GM19043 (cell line): ENCODE measurements at regions not wholly inside any gene's neighbourhood (a gene's known extent, or its start where the extent isn't known, plus 50 kb on each side); places are given as distances from the start of the nearest gene placed in this dataset.
A peak's percentile ranks its signal among the peaks of the same experiment; 100 is the strongest.

ENCODE experiments used
- ATAC-seq: cut with Tn5 transposase; IDR thresholded peaks from one replicate; pipeline ENCODE4 v1.9.1; 2021; ENCODE audit warnings: low read depth; ENCODE audit not compliant: unreplicated experiment

DNA sequence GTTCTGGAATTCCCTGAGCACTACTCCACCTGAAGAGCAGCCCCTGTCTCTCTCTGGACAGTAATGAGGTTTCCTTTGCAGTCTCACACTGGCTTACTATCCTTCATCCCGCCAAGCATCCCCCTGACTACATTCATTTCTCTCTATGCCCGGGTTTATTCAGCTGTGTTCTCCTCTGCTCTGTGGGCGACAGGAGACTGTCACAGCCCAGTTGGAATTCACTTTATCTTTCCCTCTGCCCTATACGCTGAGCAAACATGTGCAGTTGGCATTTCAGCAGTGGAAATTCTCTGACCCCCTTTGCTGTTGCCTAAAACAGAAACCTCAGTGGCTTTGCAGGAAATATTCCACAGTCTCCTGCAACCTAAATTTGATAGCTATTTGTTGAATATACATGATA is 83.5 kb upstream of the MAX start:
- ATAC-seq, result no peak

- no peak for ATAC-seq
Observed at GRCh38 chr14:65186951-65187350, 84.6 kb upstream of the MAX start.

DNA sequence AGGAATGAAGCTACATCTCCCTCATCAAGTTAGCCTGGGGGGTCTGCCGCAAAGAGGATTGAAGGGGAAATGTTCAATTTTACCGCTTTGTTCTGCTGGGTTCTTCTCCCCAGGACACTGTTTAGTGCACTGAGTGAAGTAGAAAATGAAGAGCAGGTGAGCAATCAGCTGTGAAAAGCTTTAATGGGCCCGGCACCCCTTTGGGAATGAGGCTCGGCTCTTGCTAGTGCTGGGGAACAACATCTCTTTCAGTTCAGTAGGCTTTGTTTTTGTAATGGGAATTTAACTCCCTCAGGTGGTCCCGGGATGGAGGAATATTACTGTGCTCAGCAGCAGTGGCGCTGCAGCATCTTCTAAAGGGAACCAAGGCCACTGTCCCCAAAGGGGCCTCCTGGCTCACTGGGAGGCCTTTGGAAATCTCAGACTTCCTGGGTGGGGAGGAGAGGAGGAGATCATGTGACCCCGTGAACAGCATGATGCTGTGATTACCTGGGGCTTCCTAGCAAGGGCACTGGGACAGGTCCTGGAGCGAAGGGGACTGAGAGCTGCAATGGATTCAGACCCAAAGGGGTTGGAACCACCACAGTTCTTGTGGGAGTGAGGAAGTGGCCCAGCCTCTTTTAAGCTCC is 85.2 kb upstream of the MAX start:
- no peak for ATAC-seq

DNA sequence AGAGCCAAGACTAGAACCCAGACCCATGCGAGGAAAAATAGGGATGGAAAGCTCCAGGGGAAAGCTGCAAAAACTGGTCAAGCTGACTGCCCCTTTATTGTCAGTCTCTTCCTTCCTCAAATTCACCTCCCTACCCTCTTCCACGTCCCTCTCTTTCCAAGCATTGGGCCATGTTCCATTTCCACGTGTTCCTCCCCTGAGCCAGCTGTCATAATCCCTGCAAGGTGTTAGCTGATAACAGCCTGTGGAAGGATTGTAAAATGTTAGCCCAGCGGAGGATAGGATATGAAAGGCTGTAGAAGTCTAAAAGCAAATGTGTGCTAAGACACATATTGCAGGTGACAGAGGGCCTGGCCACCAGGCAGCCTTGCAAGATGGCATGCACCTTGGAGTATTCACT is 88.0 kb upstream of the MAX start:
- ATAC-seq, result no peak

GRCh38 chr14:65191716-65192115 is 89.4 kb upstream of the MAX start:
- no peak for ATAC-seq

DNA sequence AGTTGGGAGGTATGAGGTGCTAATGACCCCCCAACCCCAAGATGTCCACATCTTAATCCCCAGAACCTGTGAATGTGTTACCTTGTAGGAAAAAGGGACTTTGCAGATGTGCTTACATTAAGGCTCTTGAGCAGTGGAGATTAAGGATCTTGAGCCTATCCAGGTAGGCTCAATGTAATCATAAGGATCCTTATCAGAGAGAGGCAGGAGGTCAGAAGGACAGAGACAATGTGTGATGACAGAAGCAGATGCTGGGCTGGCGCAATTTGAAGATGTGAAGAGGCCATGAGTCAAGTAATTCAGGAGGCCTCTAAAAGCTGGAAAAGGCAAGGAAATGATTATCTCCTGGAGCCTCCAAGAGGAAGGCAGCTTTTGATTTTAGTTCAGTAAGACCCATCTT is 90.4 kb upstream of the MAX start:
- no peak for ATAC-seq

GRCh38 chr14:65193916-65194590 is 91.7 kb upstream of the MAX start:
- no peak for ATAC-seq

- ATAC-seq, result peak; percentile 85
Observed at GRCh38 chr14:65195042-65195719, 92.9 kb upstream of the MAX start.

DNA sequence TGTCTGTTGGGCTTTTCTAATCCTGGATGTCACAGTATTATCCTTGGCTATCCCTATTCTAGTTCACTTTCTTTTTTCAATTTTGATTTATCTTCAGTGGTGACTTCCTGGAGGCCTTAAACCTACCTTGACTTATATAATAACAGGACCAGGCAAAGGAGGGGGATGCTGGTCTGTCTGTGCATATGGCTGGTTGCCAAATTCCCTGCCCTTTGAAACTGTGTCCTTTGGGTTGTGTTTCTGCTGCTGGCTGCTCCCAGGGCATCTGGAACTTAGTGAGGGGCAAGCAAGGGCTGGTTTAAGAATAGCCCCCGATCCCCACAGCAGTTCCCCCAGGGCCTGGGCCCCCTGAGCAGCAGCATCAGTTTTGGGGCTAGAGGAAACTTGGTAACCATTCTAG is 96.0 kb upstream of the MAX start:
- ATAC-seq, result no peak

DNA sequence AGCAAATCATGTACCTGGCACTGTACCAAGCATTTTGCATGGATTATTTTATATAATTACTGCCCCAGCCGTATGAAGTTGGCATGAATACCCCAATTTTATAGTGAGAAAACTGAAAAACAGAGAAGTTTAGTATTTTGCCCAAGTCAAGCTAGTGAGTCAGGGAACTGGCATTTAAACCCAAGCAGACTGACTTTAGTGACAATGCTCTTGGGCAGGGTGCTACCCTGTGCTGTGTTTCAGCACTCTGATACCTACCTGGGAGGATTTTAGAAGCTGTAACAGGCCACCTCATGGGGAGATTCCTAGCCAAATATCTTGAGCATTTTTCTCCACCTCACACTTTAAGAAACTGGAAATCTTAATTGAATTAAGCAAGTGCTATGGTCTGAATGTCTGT is 98.1 kb upstream of the MAX start:
- ATAC-seq, result no peak

DNA sequence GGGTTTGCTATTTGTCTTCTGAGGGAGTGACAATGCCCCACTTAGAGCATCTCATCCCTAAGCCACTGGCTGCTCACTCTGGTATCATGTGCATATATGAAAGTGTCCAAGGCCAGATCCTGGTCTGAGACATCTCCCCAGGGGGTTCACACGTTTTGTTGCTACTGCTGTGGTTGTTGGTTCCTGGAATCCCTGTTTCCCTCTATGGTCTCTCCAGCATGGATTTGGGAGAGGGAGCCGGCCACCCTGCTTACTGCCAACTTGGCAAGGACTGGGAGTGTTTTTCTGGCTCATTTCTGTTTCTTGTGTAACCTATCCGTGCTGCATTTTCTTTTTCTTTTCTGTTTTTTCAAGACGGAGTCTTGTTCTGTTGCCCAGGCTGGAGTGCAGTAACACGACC is 101.3 kb upstream of the MAX start:
- ATAC-seq, result no peak

GRCh38 chr14:65204056-65204455 is 101.7 kb upstream of the MAX start:
- ATAC-seq, result no peak

- ATAC-seq, result no peak
Observed at GRCh38 chr14:65206078-65206447, 103.7 kb upstream of the MAX start.

- peak; percentile 65 for ATAC-seq
Observed at GRCh38 chr14:65206448-65207096, 104.3 kb upstream of the MAX start.

GRCh38 chr14:65208548-65208947 is 106.2 kb upstream of the MAX start:
- no peak for ATAC-seq

GRCh38 chr14:65210118-65210821 is 108.0 kb upstream of the MAX start:
- no peak for ATAC-seq

DNA sequence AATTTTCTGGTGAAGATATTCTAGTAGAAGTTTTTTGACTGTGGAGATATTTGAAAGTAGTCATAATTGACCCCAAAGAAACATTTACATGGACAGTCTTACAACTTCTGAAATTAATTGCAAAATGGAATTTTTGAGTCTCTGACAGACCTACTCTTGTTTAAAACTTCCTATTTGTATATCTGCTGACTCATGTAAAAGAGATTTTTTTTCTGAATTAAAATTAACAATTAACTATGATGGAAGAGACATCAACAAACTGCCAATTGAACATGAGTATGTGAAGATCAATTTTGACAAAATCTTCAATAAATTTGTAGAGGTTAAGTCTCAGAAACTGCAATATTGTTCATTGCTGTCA is 108.5 kb upstream of the MAX start:
- ATAC-seq, result no peak

DNA sequence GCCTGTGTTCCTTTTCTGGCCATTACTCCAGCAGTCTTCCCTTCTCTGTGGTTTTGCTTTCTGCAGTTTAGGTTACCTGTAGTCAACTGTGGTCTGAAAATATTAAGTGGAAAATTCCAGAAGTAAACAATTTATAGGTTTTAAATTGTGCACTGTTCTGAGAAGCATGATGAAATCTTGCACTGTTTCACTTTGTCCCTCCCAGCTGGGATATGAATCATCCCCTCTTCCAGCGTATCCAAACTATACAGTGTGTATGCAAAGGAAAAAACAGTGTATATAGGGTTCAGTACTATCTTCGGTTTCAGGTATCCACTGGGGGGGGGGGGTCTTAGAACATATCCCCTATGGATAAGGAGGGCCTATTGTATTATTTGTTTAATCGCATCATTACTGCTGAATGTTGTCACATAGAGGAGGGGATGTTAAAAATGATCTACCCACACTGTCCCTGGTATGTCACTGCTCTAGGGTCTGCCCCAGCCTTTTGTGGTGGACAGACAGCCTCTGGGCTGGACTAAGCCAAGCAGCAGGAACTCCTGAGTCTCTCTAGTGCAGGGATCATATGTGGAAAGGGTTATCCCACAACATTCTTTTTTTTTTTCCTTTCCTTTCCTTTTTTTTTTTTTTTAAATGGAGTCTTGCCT is 109.1 kb upstream of the MAX start:
- no peak for ATAC-seq

GRCh38 chr14:65213316-65213715 is 111.0 kb upstream of the MAX start:
- ATAC-seq, result no peak

DNA sequence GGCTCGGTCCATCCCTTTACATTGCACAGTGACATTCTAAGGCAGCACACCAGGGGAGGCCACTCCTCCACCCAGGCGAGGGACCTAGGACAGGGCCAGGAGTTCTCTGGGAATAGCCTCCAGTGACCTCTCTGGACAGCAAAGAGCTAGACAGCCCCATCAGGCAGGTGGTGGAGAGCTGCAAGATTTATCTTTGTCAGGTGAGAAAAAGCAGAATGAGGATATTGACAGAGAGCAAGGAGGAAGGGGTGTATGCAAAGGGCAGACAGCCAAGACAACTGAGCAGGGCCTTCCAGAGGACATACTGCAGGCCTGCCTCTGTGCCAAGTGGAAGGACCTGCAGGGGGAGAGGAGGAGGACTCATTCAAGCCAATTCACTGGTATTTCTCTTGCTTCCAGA is 112.4 kb upstream of the MAX start:
- ATAC-seq, result no peak

DNA sequence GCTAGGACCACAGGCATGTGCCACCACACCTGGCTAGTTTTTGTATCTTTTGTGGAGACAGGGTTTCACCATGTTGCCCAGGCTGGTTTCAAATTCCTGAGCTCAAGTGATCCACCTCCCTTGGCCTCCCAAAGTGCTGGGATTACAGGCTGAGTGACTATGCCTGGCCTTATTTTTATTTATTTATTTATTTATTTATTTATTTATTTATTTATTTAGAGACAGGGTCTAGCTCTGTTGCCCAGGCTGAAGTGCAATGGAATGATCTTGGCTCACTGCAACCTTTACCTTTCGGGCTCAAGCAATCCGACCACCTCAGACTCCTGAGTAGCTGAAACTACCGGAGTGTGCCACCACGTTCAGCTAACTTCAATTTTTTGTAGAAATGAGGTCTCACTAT is 117.0 kb upstream of the MAX start:
- ATAC-seq, result no peak
